SU-DHL-6 (cell line): ENCODE measurements at regions not wholly inside any gene's neighbourhood (a gene's known extent, or its start where the extent isn't known, plus 50 kb on each side); places are given as distances from the start of the nearest gene placed in this dataset.

Source experiments
- EZH2phosphoT487 ChIP-seq: fragments of 200-600 bp; sonication (generic), shearing (Covaris generic); conservative IDR thresholded peaks from 2 replicates; pipeline ENCODE4 v1.6.1; 2018; ENCODE audit warnings: mild to moderate bottlenecking, antibody characterized with exemption, low read length, moderate library complexity, mixed read lengths
- TF ChIP-seq, protein P1 (sequence below): fragments of 200-600 bp; sonication (generic); IDR thresholded peaks from one replicate; pipeline ENCODE4 v1.5.1; 2017; ENCODE audit warnings: antibody characterized with exemption, mild to moderate bottlenecking, low read length, moderate library complexity; ENCODE audit not compliant: insufficient read depth, poor library complexity, severe bottlenecking

DNA sequence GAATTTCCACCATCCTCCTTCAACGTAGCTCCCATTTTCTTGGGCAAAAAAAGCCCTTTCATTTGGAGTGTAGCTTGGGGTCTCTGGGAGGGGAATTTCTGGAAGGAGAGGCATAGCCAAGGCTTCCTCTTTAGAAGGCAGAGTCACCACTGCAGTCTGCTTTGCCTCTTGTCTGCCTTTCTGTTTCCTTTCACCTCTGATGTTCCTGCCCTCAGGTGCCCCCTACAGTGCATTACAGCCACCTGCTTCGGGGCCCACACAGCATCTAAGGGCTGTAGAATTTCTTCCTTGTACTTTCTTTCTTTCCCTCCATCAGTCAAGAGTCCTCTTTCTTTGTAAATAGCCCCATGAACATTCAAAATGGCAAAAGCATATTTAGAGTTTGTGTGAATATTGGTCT, 1313.9 kb downstream of the TMEM121 start:
- TF ChIP-seq, protein P1, sequence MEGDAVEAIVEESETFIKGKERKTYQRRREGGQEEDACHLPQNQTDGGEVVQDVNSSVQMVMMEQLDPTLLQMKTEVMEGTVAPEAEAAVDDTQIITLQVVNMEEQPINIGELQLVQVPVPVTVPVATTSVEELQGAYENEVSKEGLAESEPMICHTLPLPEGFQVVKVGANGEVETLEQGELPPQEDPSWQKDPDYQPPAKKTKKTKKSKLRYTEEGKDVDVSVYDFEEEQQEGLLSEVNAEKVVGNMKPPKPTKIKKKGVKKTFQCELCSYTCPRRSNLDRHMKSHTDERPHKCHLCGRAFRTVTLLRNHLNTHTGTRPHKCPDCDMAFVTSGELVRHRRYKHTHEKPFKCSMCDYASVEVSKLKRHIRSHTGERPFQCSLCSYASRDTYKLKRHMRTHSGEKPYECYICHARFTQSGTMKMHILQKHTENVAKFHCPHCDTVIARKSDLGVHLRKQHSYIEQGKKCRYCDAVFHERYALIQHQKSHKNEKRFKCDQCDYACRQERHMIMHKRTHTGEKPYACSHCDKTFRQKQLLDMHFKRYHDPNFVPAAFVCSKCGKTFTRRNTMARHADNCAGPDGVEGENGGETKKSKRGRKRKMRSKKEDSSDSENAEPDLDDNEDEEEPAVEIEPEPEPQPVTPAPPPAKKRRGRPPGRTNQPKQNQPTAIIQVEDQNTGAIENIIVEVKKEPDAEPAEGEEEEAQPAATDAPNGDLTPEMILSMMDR, result peak; percentile 64
- TF ChIP-seq EZH2phosphoT487, result no peak
